Activated CD8-positive, alpha-beta memory T cell treated with anti-CD3 and anti-CD28 coated beads for 36 hours (primary cell): ENCODE measurements at regions not wholly inside any gene's neighbourhood (a gene's known extent, or its start where the extent isn't known, plus 50 kb on each side); places are given as distances from the start of the nearest gene placed in this dataset.
"Not testable (repeated sequence)": the region's sequence is repeated elsewhere in the genome, so short reads cannot be mapped to it uniquely, and the experiment has no call there.

Experiments used
- CTCF ChIA-PET: fragments of 350-600 bp; sonication (Branson Sonifier 250); formaldehyde crosslinking; loops from one replicate; lab custom pipeline; 2021; ENCODE audit warnings: antibody characterized with exemption; lab: Charles Lee
- POLR2A ChIA-PET: fragments of 350-600 bp; sonication (Branson Sonifier 250); formaldehyde crosslinking; loops from one replicate; lab custom pipeline; 2021; ENCODE audit warnings: antibody characterized with exemption; lab: Charles Lee

DNA sequence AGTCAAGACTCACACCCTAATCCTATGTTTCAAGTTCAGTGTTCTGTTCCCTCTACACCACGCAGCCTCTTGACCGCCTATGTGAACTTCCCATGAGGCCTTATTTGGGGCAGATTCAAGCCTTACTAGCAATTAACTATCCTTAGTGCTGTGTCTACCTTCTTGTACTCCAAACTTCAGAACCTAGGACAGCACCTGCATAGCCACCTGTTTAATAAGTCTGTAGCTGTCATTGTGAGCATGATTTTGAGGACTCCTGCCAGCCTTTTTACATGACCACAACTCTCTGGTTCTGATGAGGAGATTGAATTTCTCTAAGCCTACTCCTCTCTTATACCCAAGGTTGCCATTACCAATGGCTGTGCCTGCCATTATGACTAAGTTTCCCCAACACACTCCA lies 50.8 kb upstream of the PCSK1 start:
- ChIA-PET CTCF (no interaction called here), POLR2A (no interaction called here)

GRCh38 chr5:96487859-96488258 lies 54.8 kb upstream of the PCSK1 start:
- ChIA-PET CTCF (no interaction called here), POLR2A (no interaction called here)

DNA sequence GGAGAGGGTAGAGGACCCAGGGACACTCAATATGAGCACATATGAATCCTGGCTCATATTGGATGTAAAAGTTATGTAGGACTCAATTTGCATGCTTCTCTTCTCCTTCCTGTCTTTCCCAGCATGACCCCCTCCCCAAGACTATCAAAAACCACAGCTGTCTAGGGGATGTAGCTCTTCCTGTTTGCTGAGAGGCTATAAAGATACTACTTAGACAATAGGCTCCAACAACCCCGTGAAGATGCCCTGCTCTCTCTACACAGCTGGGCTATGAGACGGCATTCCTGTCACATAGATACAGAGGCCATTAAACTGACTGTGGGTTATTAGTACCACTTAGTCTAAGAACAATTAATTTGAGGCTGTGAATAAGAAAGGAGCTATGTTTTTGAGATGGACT lies 56.5 kb upstream of the PCSK1 start:
- CTCF ChIA-PET: interaction anchor here (0.6 kb wide), 2 partner anchors 13 to 40 kb away, joined by 3 read pairs; no protein-coding TSS in a partner anchor

GRCh38 chr5:96492459-96493047 lies 59.5 kb upstream of the PCSK1 start:
- CTCF ChIA-PET: no interaction called here
- POLR2A ChIA-PET: no interaction called here

More for the DNA sequence above, 56.5 kb upstream of the PCSK1 start:
- POLR2A ChIA-PET: interaction anchor here (0.5 kb wide), 1 partner anchor 46 kb away, joined by 4 read pairs; no protein-coding TSS in a partner anchor

GRCh38 chr5:96493219-96493790 lies 60.3 kb upstream of the PCSK1 start:
- ChIA-PET POLR2A (no interaction called here), CTCF (no interaction called here)

- POLR2A ChIA-PET, CTCF ChIA-PET: not testable (repeated sequence)
These were observed 62.4 kb upstream of the PCSK1 start for GRCh38 chr5:96495412-96495811.

DNA sequence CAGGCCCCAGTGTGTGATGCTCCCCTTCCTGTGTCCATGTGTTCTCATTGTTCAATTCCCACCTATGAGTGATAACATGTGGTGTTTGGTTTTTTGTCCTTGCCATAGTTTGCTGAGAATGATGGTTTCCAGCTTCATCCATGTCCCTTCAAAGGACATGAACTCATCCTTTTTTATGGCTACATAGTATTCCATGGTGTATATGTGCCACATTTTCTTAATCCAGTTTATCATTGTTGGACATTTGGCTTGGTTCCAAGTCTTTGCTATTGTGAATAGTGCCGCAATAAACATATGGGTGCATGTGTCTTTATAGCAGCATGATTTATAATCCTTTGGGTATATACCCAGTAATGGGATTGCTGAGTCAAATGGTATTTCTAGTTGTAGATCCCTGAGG lies 64.0 kb upstream of the PCSK1 start:
- CTCF ChIA-PET, POLR2A ChIA-PET: not testable (repeated sequence)

GRCh38 chr5:96499753-96500345 lies 66.8 kb upstream of the PCSK1 start:
- ChIA-PET POLR2A (no interaction called here), CTCF (no interaction called here)

GRCh38 chr5:96501991-96502646 lies 69.1 kb upstream of the PCSK1 start:
- POLR2A ChIA-PET: no interaction called here

GRCh38 chr5:96503501-96504236 lies 70.6 kb upstream of the PCSK1 start:
- ChIA-PET POLR2A (no interaction called here), CTCF (no interaction called here)

More at GRCh38 chr5:96501991-96502646, 69.1 kb upstream of the PCSK1 start:
- CTCF ChIA-PET: no interaction called here

DNA sequence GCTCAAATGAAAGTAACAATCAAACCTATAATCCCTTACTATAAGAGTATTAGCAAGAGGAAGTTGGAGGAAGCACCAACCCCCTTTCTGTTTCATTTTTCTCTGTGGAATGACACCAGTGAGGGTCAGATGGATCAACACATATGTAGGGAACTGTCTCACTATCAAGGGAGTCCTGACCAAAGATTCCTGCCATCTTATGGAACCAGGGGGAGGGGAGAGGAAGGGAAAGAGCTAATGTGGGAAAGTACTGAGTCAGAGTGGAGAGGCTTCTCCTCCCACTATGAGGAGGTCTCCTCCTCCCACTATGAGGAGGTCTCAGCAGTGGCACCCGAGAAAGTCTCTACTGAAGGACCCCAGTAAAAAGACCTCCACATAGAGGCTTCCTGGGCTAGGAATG lies 73.3 kb upstream of the PCSK1 start:
- POLR2A ChIA-PET: no interaction called here
- CTCF ChIA-PET: no interaction called here

- ChIA-PET CTCF (no interaction called here), POLR2A (no interaction called here)
These were observed 73.9 kb upstream of the PCSK1 start for GRCh38 chr5:96506866-96507527.

GRCh38 chr5:96509316-96509715 lies 76.3 kb upstream of the PCSK1 start:
- CTCF ChIA-PET: no interaction called here
- POLR2A ChIA-PET: no interaction called here

- ChIA-PET POLR2A (no interaction called here), CTCF (no interaction called here)
These were observed 76.8 kb upstream of the PCSK1 start for GRCh38 chr5:96509721-96510350.

GRCh38 chr5:96516631-96517071 lies 83.6 kb upstream of the PCSK1 start:
- CTCF ChIA-PET: no interaction called here
- POLR2A ChIA-PET: no interaction called here

DNA sequence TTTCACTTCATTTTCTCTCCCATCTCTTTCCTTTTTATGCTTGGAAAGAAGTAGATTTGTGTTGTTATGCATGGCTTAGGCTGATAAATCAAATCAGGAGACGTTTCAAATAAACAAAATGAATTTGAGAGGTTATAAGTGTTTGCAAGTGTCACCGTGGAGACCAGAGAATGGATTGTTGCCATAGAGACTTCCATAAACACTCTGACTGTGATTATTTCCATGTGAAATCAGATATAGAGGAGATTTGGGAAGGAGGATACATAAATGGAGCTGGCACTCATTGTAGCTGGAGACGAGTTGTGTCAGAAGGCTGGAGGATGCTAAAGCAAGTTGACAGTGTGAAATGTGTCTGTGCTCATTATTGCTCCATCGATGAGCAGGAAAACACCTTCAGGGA lies 84.2 kb upstream of the PCSK1 start:
- ChIA-PET CTCF (no interaction called here), POLR2A (no interaction called here)

GRCh38 chr5:96520345-96520744 lies 87.3 kb upstream of the PCSK1 start:
- ChIA-PET CTCF (no interaction called here), POLR2A (no interaction called here)

DNA sequence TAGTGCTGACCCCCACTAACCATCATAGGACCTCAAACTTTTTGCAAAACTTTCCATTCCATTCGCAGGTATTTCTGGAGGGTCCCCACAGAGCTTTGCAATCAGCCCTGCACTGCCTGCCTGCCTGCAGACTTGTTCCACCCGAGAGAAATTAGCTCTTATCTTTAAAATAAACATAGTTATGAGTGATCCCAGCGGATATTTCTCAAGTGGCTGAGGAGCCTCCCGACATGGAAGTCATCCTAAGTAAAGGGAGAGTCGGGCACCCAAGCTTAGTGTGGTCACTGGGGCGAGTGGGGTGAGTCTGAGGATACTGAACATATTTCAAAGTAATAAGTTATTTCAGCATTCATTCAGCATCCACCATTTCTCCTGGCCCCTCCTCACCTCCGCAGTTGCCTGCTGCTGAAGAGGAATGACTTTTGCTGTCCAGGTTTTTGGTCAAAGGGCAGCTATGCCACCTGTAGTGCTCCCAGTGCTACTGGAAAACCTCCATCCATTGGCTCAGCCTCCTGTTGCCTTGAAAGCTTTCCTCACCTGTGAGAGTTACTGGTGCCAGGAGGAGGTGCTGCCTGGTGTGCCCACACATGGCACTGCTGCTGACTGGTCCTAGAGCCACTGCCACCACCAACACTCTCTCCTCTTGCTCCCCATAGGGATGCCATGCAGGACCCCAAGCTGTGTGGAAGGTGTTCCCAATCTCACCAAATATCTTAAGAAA lies 89.7 kb upstream of the PCSK1 start:
- POLR2A ChIA-PET: no interaction called here

More for the DNA sequence above, 89.7 kb upstream of the PCSK1 start:
- CTCF ChIA-PET: no interaction called here
